HL-60/S4 treated with retinoic acid at 250 ng/mL for 4 days and 3 days (cell line): ENCODE measurements at regions not wholly inside any gene's neighbourhood (a gene's known extent, or its start where the extent isn't known, plus 50 kb on each side); places are given as distances from the start of the nearest gene placed in this dataset.
"Not testable (repeated sequence)": the region's sequence is repeated elsewhere in the genome, so short reads cannot be mapped to it uniquely, and the experiment has no call there.

Experiments used
- in situ Hi-C: fragments of 300-500 bp; cut with MboI; formaldehyde crosslinking; loops from 2 replicates; pipeline ENCODE4 v1.7.0; 2022; ENCODE audit warnings: low sequenced_read_pairs

DNA sequence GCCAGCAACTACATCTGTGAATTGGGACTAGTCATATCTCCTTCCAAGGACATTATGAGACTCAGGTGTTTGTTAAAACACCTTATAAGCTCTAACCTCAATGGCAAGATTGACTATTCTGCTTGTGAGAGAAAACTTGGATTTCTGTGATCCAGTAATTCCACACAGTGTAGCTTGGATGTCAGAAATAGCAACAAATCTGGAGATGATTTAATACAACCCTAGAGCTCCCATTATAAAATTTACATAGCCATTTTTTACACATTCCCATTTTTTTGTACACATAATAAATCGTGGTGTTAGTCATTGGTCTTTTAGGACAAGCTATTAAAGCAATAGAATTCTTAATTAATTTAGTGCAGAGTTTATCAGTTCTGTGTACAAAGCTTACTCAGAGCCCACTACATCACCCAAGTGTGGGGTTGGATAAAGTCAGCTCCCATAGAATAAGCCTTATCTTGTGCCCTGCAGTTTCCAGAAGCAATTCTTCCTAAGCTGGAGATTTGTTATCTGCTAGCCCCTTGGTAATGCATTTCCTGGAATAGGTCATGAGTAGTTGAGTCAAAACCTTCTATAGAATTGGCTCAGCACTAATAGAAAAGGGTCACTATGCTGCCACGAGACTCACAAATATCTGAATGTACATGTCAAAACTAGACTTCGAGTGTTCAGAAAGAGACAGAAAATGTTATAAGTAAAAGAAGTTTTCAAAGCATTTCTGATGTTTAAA, 434.0 kb upstream of the RUNX1 start:
- in situ Hi-C loops = no loop called here

GRCh38 chr21:35482096-35482495, 433.0 kb upstream of the RUNX1 start:
- in situ Hi-C loops = no loop called here

- in situ Hi-C loops = no loop called here
Observed at GRCh38 chr21:35481005-35481404, 431.9 kb upstream of the RUNX1 start.

- in situ Hi-C loops = no loop called here
Observed at GRCh38 chr21:35479529-35479928, 430.4 kb upstream of the RUNX1 start.

DNA sequence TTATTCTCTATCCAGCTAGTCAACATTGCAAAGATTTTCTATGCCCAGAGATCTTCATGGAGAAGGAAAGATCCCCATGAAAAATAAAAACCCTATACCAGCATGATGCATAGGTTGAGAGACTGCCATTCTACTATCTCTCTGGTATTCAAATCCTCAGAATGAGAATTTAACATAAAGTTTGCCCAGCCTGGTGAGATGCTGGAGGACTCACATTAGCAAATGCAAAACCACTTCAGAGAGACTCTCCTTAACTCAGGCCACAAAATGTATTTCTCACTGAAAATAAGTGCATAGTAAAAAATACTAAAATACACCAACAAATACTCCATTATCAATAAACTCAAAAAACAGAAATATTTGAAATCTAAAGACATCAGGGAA, 430.0 kb upstream of the RUNX1 start:
- in situ Hi-C loops = no loop called here

DNA sequence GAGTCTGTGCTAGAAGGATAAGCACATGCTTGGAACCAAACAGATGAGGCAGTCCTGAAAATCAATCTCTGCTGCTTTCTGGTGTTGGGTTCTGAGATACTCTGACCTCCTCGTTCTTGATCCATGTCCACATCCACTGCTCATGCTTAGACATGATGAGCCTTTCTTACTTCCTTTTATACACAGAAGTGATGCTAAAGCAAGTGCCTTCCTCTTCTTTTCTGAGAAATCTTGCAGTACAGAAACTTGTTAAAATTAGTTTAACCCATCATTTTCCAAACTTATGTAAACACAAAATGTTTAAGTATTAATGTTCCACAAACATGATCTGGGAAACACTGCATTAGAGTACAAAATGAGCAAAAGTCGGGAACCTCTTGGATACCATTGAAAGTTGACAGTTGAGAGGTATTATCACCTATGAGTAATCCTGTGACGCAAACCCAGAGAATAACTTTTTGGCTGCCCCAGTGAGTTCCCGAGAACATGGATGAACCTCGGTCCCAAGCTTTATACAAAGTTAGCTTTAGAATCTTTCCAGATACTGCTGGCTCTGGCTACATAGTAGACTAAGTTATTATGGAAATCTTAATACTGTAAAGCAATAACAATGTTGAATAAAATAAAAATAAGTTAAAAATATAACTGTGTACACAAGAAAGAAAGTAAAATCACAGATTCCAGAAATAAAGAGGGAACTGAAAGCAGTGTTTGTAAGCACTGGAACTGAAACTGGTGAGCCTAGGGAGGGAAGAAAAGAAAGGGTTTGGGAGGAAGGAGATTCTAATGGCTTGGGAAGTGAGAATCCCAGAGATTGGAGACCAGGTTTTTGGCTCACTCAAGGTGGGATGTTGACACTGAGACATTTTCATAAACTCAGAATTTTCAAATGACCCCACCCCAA, 429.3 kb upstream of the RUNX1 start:
- in situ Hi-C loops = no loop called here

GRCh38 chr21:35477622-35478021, 428.5 kb upstream of the RUNX1 start:
- in situ Hi-C loops = no loop called here

DNA sequence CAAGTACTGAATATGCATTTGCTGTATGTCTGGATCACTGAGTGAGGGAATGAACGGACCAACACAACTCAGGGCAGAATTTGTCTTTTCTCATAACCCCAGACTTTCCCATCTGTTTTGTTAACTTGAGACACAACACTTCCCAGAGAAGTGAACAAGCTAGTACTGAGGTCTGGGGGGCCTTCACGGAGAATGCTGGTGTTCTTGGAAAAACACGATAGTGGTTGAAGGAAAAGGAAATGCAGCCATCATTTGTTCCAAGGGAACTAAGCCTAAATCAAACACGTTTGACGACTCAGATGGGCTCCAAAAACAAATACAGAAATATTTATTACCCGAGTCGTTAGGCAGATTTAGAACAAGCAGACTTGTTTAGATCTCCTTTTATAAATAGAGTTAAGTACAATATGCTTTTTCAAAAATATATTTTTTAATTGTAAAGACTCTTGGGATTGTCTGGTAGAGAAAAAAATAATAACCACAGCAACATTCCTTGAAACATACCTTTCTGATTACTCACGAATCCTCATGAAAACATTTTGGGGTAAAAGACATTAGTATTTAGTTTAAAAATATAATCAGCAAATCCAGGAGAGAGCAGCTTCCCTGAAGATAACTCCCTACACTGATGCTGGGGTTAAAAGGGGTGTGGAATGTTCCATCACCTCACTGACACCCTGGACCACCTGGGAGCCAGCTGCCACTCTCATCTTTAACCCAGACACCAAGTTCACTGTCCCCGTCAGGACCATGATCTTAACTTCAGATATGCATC, 427.7 kb upstream of the RUNX1 start:
- in situ Hi-C loops = no loop called here

DNA sequence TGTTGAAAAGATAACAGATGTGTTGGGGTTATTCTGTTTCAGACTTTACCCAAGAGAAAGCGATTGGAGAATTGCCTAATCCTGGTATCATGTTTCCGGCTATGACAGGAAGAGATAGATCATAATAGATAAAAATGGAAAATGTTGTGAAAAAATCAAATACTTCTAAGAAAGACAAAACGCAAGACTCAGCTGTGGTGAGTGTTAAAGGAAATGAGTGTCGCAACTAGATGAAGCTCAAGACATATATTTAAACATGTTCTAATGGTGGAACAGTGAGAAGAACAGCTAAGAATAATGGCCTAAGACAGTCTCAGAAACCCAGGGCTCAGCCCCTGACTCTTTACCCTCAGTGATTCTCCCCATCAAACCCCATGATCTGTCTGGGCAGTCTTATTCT, 426.7 kb upstream of the RUNX1 start:
- in situ Hi-C loops = no loop called here

DNA sequence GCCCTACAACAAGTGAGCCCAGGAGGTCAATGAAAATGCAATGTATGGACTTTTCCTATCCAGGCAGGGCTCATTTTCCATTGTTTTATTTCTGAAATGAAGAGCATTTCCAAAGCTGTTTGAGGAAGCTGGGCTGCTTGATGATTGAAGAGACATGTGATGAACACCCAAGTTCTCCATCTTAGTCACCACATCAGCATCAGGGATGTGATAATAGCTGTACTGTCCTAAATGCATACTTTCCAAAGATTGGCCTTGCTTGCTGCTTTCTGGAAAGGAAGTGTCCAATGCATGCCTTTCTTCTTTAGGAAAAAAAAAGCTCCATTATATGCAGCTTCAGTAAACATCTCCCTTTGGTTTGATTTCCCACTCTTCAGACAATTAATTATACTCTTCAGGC, 425.9 kb upstream of the RUNX1 start:
- in situ Hi-C loops = no loop called here

DNA sequence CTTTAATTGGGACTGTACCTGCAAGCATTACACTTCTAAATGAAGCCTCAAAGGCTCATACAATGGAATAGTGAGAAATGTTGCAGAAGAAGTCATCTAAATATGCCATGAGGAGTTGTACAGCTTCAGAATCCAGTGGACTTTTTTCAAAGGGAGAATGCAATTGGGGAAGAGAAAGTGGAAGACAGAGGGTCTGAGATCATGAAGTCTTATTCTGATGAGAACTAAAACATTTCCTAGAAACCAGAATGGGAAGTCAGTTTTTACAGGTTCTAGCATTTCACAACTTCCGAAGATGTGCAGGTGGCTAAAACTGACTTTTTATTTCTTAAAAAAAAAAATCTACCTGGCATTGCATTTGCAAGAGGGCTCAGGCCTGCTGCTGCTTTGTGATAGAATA, 424.4 kb upstream of the RUNX1 start:
- in situ Hi-C loops = no loop called here

DNA sequence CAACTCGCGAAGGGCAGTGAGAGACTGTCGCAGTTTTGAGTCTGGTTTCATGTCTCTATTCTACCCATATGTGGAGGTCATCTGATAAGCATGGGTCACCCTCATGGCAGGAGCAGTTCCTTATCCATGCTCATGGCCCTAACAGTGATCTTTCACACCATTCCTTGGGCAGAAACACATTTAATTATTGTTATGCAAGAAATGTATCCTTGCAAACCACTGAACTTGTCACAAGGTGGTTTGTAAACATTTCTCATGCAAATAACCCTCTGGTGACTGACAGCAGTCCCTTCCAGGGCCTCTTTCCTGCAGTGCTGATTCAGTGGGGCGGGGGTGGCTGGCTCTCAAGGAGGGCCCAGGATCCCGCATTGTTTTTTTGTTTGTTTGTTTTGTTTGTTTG, 421.4 kb upstream of the RUNX1 start:
- in situ Hi-C loops = no loop called here

DNA sequence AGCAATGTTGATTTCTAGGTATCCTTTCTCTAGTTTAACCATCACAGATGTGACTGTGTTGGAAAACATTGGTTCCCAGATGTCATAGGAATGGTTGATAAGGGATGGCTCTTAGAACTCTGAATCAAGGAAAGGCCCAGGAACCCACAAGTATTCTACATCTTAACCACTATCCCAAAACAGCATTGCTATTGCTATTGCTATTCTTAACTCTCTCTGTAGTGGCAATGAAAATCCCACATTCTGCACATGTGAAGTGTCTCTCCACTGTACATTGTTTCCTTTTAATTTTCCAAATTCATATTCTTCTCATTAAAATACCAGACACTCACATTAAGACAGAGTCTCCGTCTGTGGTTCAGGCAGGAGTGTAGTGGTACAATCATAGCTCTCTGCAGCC, 420.4 kb upstream of the RUNX1 start:
- in situ Hi-C loops = no loop called here

DNA sequence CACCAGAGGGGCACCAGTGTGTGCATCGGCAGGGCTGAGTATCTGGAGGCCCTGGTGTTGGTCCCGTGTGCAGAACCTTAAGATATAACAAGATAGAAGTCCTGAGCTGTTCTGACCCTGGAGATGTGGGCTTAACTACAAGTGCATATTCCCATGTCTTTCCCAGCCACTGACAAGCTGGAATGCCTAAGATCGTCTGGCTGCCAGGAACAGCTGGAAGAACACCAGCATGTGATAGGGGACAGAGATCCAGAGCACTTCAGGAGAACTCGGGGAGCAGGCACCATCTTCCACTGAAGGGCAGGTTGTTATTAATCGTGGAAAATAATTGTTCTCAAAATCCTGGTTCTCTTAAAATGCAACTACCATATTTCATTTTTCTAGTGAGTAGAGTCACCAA, 419.9 kb upstream of the RUNX1 start:
- in situ Hi-C loops = no loop called here

DNA sequence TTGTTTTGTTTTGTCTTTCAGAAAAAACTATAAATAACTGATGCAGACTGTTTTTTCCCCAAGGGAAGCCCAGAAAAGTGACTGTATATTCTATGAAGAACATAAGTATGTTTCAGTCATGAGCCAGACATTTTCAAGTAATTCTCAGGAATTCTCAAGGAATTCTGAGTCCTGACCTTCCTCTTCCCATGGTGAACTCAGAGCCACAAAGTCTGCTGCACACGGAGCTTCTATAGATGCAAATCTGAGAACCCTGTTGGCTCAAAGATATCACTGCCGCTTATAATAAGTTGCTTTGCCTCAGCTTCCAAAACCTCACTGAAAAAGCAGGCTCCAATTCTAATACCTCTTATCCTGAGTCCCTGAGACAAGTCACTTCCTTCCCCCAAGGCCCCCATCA, 418.5 kb upstream of the RUNX1 start:
- in situ Hi-C loops = no loop called here

DNA sequence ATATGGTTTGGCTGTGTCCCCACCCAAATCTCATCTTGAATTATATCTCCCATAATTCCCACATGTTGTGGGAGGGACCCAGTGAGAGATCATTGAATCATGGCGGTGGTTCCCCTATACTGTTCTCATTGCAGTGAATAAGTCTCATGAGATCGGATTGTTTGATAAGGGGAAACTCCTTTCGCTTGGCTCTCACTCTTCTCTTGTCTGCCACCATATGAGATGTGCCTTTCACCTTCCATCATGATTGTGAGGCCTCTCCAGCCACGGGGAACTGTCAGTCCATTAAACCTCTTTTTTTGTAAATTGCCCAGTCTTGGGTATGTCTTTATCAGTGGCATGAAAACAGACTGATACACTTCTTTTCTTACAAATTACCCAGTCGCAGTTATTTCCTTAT, 417.6 kb upstream of the RUNX1 start:
- in situ Hi-C loops = not testable (repeated sequence)

GRCh38 chr21:35465741-35466140, 416.6 kb upstream of the RUNX1 start:
- in situ Hi-C loops = no loop called here

DNA sequence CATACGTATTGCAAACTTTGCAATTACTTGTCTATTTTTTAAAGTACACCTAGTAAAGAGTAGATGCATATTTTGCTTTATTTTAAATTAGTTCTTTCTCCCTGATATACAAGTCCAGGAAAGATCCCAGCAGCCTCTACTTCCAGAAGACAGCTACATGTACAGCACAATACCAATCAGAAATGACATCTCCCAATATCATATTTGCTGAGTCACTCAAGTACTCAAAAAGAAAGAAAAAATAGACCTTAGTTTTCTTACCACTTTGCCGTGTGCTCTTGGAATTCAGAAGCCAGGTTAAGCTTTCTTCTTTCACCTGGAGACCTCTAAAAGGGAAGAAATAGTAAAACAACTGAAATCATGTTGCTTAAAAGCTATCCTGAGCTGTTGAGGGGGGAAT, 412.6 kb upstream of the RUNX1 start:
- in situ Hi-C loops = no loop called here

GRCh38 chr21:35460441-35460840, 411.3 kb upstream of the RUNX1 start:
- in situ Hi-C loops = no loop called here

GRCh38 chr21:35458405-35458804, 409.3 kb upstream of the RUNX1 start:
- in situ Hi-C loops = no loop called here

DNA sequence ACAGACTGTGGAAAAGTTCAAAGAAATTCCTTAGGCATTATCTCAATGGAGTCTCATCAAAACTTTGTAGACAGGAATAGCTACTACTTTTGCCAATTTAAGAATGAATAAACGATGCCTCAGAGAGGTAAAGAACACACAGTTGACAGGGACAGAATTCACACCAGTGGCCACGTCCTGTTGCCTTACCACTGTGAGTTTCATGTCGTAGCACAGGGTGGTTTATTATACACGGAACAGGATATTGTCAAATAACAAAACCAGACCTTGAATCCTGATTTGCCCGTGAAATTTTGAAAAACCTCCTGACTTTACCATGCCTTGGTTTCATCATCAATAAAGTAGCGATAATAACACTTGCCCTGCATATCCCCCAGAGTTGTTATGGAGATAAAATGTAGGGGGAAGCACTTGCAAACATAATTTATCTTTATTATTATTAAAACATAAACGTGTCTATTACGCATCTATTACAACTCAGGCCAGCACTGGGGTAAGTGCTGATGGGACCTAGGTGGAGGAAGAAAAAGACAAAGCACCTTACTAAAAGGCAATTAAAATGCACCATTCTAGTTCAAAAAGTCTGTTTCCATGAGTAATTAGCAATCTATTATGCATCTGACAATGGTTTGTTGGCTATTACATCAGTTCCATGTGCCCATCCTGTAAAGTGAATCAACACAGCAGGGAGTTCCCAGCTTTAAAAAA, 408.1 kb upstream of the RUNX1 start:
- in situ Hi-C loops = no loop called here
